ENCODE measurements at regions not wholly inside any gene's neighbourhood (a gene's known extent, or its start where the extent isn't known, plus 50 kb on each side); places are given as distances from the start of the nearest gene placed in this dataset.
A peak's percentile ranks its signal among the peaks of the same experiment; 100 is the strongest.

GRCh38 chr12:92554158-92555073 lies 148.4 kb upstream of the PLEKHG7 start:
- peak in 1 of 2 donors; percentile 11 for DNase-seq (ENCODE audit: low read depth in 2 of 2)

GRCh38 chr12:92553389-92553788 lies 149.4 kb upstream of the PLEKHG7 start:
- DNase-seq (ENCODE audit: low read depth in 2 of 2) = peak; percentile 90 to 96

- peak in 1 of 2 donors; percentile 47 for DNase-seq (ENCODE audit: low read depth in 2 of 2)
Observed at GRCh38 chr12:92552412-92553108, 150.2 kb upstream of the PLEKHG7 start.

- DNase-seq (ENCODE audit: low read depth in 2 of 2) = peak; percentile 33
Observed at GRCh38 chr12:92551853-92552397, 150.9 kb upstream of the PLEKHG7 start.

- DNase-seq (ENCODE audit: low read depth in 2 of 2) = no peak
Observed at GRCh38 chr12:92551210-92551609, 151.6 kb upstream of the PLEKHG7 start.

- no peak for DNase-seq (ENCODE audit: low read depth in 2 of 2)
Observed at GRCh38 chr12:92550661-92551060, 152.1 kb upstream of the PLEKHG7 start.

- no peak for DNase-seq (ENCODE audit: low read depth in 2 of 2)
Observed at GRCh38 chr12:92550254-92550653, 152.5 kb upstream of the PLEKHG7 start.

- no peak for DNase-seq (ENCODE audit: low read depth in 2 of 2)
Observed at GRCh38 chr12:92549516-92549915, 153.3 kb upstream of the PLEKHG7 start.

GRCh38 chr12:92547906-92548305 lies 154.9 kb upstream of the PLEKHG7 start:
- DNase-seq (ENCODE audit: low read depth in 2 of 2) = no peak

GRCh38 chr12:92547420-92547819 lies 155.4 kb upstream of the PLEKHG7 start:
- DNase-seq (ENCODE audit: low read depth in 2 of 2) = no peak

GRCh38 chr12:92546635-92547348 lies 156.0 kb upstream of the PLEKHG7 start:
- DNase-seq (ENCODE audit: low read depth in 2 of 2) = no peak

GRCh38 chr12:92546259-92546634 lies 156.5 kb upstream of the PLEKHG7 start:
- DNase-seq (ENCODE audit: low read depth in 2 of 2) = no peak

GRCh38 chr12:92544322-92544721 lies 158.5 kb upstream of the PLEKHG7 start:
- no peak for DNase-seq (ENCODE audit: low read depth in 2 of 2)

- DNase-seq (ENCODE audit: low read depth in 2 of 2) = peak in 1 of 2 donors; percentile 58
Observed at GRCh38 chr12:92543840-92544239, 158.9 kb upstream of the PLEKHG7 start.

GRCh38 chr12:92543359-92543758 lies 159.4 kb upstream of the PLEKHG7 start:
- DNase-seq (ENCODE audit: low read depth in 2 of 2) = no peak

- DNase-seq (ENCODE audit: low read depth in 2 of 2) = no peak
Observed at GRCh38 chr12:92541731-92542130, 161.1 kb upstream of the PLEKHG7 start.

- DNase-seq (ENCODE audit: low read depth in 2 of 2) = no peak
Observed at GRCh38 chr12:92540782-92541423, 161.9 kb upstream of the PLEKHG7 start.

GRCh38 chr12:92539976-92540781 lies 162.6 kb upstream of the PLEKHG7 start:
- DNase-seq (ENCODE audit: low read depth in 2 of 2) = peak; percentile 22 to 66

- peak; percentile 87 to 94 for DNase-seq (ENCODE audit: low read depth in 2 of 2)
Observed at GRCh38 chr12:92539110-92539749, 163.6 kb upstream of the PLEKHG7 start.
